ENCODE measurements at regions not wholly inside any gene's neighbourhood (a gene's known extent, or its start where the extent isn't known, plus 50 kb on each side); places are given as distances from the start of the nearest gene placed in this dataset.

DNA sequence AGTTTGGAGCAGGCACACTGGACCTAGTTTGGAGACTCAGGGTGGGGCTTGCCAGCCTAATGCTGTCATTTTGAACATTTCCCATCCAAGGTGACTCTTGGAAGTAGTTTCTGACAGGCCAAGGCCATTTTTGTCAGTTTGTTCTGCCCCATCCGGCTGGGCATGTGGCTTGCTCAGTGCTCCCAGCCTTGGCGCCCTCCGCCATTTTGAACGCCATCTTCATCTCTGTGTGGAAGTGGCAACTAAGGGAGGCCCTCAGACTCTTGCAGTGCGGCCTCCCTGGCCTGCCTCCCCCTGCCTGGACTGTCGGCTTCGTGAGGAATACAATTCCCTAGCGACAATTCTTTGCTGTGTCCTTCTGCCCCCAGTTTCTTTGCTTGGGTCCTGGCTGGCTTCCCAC, 150.6 kb upstream of the RGMA start:
- peak in 1 of 2 donors; percentile 61 for DNase-seq (ENCODE audit: low spot score in 2 of 2)
- 98% methylated on average over 8 of the region's 8 CpGs for WGBS, 2 donors
- intact Hi-C loops (cut with DNase I; ENCODE audit: low total_unique reads): no loop called here
- no peak overlapping the region for H3K4me3 ChIP-seq (ENCODE audit: low read depth, poor library complexity, severe bottlenecking)
- TF ChIP-seq, protein P1, sequence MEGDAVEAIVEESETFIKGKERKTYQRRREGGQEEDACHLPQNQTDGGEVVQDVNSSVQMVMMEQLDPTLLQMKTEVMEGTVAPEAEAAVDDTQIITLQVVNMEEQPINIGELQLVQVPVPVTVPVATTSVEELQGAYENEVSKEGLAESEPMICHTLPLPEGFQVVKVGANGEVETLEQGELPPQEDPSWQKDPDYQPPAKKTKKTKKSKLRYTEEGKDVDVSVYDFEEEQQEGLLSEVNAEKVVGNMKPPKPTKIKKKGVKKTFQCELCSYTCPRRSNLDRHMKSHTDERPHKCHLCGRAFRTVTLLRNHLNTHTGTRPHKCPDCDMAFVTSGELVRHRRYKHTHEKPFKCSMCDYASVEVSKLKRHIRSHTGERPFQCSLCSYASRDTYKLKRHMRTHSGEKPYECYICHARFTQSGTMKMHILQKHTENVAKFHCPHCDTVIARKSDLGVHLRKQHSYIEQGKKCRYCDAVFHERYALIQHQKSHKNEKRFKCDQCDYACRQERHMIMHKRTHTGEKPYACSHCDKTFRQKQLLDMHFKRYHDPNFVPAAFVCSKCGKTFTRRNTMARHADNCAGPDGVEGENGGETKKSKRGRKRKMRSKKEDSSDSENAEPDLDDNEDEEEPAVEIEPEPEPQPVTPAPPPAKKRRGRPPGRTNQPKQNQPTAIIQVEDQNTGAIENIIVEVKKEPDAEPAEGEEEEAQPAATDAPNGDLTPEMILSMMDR (IDR thresholded peaks at IDR 0.05): no peak
- no peak for TF ChIP-seq POLR2A (IDR thresholded peaks at IDR 0.05)

DNA sequence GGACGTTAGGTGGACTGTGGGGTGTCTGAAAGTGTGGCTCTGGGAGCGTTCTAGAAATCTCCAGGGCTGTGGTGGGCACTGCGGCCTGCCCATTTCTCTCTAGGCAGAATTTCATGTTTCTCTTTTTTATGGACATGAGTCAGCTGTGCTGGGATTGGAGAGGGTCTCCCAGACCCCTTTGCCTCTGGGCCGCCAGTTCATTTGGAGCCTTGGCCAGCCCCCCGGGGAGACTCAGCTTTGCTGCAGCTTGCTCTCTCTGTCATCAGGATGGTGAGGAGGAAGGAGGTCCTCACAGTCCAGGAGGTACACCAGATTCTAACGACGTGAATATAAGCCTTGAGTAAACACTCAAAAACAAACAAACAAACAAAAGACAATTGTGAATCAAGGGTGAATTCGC, 149.6 kb upstream of the RGMA start:
- 94 to 95% methylated on average over 8 of the region's 8 CpGs for WGBS, 2 donors
- peak; percentile 1 to 39 for DNase-seq (ENCODE audit: low spot score in 2 of 2)
- TF ChIP-seq, protein P1 (IDR thresholded peaks at IDR 0.05): no peak
- no peak for TF ChIP-seq POLR2A (IDR thresholded peaks at IDR 0.05)
- H3K4me3 ChIP-seq (ENCODE audit: low read depth, poor library complexity, severe bottlenecking): no peak overlapping the region
- intact Hi-C loops (cut with DNase I; ENCODE audit: low total_unique reads): no loop called here

DNA sequence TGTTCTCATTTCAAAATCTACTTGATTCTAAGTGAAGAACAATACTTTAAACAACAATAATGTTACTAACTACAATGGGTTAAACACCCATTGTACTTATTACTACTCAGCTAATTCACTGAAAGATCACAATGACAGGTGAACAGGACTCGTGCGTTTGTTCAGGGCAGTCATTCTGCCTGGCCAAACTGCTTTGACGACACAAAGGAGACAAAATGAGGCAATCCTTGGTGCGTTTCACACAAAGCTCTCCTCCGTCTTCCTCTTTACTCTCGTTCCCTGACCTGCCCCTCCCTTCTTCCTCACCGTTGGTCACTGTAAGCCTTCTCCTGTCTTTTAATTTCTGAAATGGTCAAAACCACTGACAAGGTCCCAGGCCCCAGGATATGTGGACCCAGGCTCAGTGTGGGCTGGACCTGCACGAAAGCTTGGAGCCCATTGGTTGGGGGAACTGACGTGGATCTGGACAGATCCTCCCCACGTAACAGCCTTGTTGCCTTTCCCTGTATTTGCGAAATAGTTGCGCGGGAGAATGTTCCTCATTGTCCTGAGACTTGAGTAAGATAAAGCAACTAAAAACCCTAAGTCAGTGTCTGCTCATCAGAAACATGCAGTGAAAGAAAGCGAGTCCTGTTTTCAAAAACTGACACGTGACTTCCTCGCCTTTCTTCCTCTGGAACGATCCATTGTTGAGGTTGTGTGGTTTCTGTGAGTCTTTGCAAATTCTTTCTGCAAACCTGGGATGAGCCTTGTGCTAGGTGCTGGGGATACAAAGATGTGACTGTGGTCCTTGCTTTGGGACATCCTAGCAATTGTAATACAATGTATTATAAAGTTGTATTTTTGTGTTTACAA, 147.1 kb upstream of the RGMA start:
- no peak overlapping the region for H3K4me3 ChIP-seq (ENCODE audit: low read depth, poor library complexity, severe bottlenecking)
- 73 to 78% methylated on average over 17 of the region's 17 CpGs for WGBS, 2 donors
- TF ChIP-seq POLR2A (IDR thresholded peaks at IDR 0.05): no peak
- TF ChIP-seq, protein P1 (IDR thresholded peaks at IDR 0.05): no peak
- intact Hi-C loops (cut with DNase I; ENCODE audit: low total_unique reads): no loop called here
- DNase-seq (ENCODE audit: low spot score in 2 of 2): peak; percentile 58 to 84

DNA sequence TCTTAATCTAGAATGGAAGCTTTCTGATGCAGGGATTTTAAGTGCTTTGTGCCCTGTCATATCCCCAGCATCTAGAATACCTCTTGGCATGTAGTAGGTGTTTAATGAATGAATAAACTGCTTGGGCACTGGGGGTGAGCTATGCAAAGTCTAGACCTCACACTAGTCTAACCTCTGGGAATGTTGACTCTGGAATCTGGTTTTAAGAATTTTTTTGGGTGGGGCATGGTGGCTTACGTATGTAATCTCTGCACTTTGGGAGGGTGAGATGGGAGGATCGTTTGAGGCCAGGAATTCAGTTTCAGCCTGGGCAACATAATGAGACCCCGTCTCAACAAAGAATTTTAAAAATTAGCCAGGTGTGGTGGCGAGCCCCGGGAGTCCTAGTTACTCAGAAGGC, 146.3 kb upstream of the RGMA start:
- intact Hi-C loops (cut with DNase I; ENCODE audit: low total_unique reads): no loop called here
- no peak overlapping the region for H3K4me3 ChIP-seq (ENCODE audit: low read depth, poor library complexity, severe bottlenecking)
- WGBS, 2 donors: 62 to 65% methylated on average over 5 of the region's 5 CpGs
- TF ChIP-seq, protein P1 (IDR thresholded peaks at IDR 0.05): no peak
- TF ChIP-seq POLR2A (IDR thresholded peaks at IDR 0.05): no peak
- peak; percentile 3 to 62 for DNase-seq (ENCODE audit: low spot score in 2 of 2)

DNA sequence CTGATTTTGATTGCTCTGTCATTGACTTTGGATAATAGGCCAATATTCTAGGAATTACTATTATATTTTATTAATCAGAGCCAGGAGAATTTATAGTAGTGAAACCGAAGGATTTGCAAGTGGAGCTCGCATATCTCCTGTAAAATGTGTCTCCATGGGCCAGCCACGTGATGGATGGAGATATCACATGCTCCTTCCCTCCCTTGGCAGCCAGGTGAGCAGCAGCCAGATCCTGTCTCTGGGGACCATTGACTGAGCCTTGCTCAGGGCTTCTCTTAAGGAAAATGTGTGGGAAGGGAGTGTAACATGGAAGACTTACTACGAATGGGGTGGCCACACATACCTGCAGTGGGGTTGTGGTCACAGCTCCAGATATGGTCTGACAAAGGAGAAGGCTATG, 144.7 kb upstream of the RGMA start:
- no peak overlapping the region for H3K4me3 ChIP-seq (ENCODE audit: low read depth, poor library complexity, severe bottlenecking)
- DNase-seq (ENCODE audit: low spot score in 2 of 2): peak in 1 of 2 donors; percentile 48
- no peak for TF ChIP-seq POLR2A (IDR thresholded peaks at IDR 0.05)
- TF ChIP-seq, protein P1 (IDR thresholded peaks at IDR 0.05): no peak
- intact Hi-C loops (cut with DNase I; ENCODE audit: low total_unique reads): no loop called here
- 93 to 95% methylated on average over 4 of the region's 4 CpGs for WGBS, 2 donors
